GM18520 (cell line): ENCODE measurements at regions not wholly inside any gene's neighbourhood (a gene's known extent, or its start where the extent isn't known, plus 50 kb on each side); places are given as distances from the start of the nearest gene placed in this dataset.
"Not testable (repeated sequence)": the region's sequence is repeated elsewhere in the genome, so short reads cannot be mapped to it uniquely, and the experiment has no call there.

Experiments
- ATAC-seq: cut with Tn5 transposase; IDR thresholded peaks from one replicate; pipeline ENCODE4 v1.9.1; 2021; ENCODE audit not compliant: unreplicated experiment

DNA sequence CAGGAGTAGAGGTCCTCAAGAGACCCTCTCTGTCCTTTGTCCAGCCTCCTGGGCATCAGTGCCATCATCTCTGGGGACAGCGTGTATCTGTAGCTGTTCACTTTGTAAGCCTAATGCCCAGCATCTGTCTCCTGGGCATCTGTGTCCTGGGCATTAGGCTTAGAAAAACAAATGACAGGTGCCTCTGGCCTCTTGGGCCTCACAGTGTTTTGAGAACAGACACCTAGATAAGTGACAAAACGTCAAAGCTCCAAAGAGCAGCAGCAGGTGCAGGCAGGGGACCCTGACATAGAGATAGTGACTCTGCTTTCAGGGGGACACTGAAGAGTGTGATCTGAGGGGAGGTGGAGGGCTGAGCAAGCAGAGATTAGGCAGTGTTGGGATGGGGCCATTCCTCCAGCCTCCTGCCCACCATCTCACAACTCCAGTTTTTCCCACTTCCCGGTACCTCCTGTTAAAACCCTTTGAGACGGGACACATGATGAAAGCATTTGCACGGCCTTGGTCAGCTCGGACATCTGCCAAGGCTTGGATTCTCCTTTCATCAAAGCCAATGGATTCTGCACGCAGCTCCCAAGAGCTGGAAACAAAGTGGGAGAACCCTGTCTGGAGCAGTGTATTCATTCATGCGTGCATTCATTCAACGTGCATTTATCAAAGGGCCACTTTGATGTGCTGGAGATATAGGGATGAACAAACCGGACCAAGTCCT lies 55.5 kb upstream of the CD93 start:
- no peak for ATAC-seq

- ATAC-seq, result no peak
Observed at GRCh38 chr20:23140991-23141390, 54.9 kb upstream of the CD93 start.

DNA sequence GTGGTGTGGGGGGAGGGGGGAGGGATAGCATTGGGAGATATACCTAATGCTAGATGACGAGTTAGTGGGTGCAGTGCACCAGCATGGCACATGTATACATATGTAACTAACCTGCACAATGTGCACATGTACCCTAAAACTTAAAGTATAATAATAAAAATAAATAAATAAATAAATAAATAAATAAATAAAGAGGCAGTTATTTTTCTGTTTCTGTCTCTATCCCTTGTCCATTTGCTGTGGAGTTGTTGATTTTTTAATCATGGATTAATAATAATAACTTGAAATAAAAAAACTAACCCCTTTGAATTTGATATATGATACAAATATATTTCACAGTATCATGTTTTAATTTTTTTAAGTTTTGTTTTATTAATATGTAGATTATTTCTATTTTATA lies 53.9 kb upstream of the CD93 start:
- not testable (repeated sequence) for ATAC-seq

- ATAC-seq, result no peak
Observed at GRCh38 chr20:23139524-23139923, 53.4 kb upstream of the CD93 start.

GRCh38 chr20:23138682-23139081 lies 52.6 kb upstream of the CD93 start:
- no peak for ATAC-seq

- ATAC-seq, result no peak
Observed at GRCh38 chr20:23138226-23138625, 52.1 kb upstream of the CD93 start.

- no peak for ATAC-seq
Observed at GRCh38 chr20:23136893-23137745, 51.0 kb upstream of the CD93 start.

DNA sequence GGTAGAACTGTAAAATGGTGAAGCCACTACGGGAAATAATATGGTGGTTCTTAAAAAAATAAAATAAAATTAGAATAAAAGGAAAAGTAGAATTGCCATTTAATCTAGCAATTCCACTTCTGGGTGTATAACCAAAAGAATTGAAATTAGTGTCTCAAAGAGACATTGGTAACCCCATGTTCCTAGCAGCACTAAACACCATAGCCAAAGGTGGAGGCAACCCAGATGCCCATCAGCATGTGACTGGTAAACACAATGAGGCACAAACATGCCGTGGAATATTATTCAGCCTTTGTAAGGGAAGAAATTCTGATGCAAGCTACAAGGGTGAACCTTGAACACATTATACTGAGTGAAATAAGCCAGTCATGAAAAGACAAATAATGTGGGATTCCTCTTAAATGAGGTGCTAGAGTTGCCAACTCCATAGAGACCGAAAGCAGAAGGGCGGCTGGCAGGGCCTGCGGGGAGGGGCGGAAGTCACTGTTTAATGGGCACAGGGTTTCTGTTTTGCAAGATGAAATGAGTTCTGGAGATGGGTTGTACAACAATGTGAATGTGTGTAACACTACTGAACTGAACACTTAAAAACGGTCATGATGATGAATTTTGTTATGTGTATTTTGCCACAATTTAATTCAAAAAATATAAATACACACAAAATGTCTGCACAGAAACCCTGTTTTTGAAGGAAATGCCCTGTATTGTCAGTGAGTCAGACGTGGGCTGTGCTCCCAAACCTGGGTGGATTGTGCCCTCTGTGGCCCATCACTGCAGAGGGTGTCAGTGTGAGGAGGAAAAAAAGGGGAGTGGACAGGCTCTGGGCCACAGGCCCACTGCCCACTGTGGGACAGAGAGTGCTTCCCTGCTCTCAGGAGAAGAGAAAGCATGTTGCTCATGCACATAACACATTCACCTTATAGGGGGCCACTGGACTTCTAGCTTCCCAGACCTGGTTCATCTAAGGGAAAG lies 49.6 kb upstream of the CD93 start:
- no peak for ATAC-seq
